Activated CD4-positive, alpha-beta T cell treated with anti-CD3 and anti-CD28 coated beads, Interleukin-2, amount 10 ng/mL, durations not matched to agents 7 days and 5 days (primary cell): ENCODE measurements at regions not wholly inside any gene's neighbourhood (a gene's known extent, or its start where the extent isn't known, plus 50 kb on each side); places are given as distances from the start of the nearest gene placed in this dataset.

ENCODE experiments used
- CTCF ChIA-PET: fragments of 350-600 bp; sonication (Branson Sonifier 250); formaldehyde crosslinking; loops from one replicate; lab custom pipeline; 2021; ENCODE audit warnings: antibody characterized with exemption; lab: Charles Lee
- POLR2A ChIA-PET: fragments of 350-600 bp; sonication (Branson Sonifier 250); formaldehyde crosslinking; loops from one replicate; lab custom pipeline; 2021; ENCODE audit warnings: antibody characterized with exemption; lab: Charles Lee
- DNase-seq: peaks from one replicate; pipeline ENCODE4 v3.0.0-alpha.2; 2020
- H3K27ac Mint-ChIP-seq: one replicate; pipeline ENCODE4 v1.8.0; 2021; ENCODE audit warnings: mild to moderate bottlenecking, moderate library complexity, mixed read lengths
- H3K27me3 Mint-ChIP-seq: one replicate; pipeline ENCODE4 v1.8.0; 2021; ENCODE audit warnings: mixed read lengths
- H3K36me3 Mint-ChIP-seq: one replicate; pipeline ENCODE4 v1.8.0; 2021; ENCODE audit warnings: low read depth, mixed read lengths
- H3K4me1 Mint-ChIP-seq: one replicate; pipeline ENCODE4 v1.8.0; 2021; ENCODE audit warnings: mixed read lengths
- H3K4me3 Mint-ChIP-seq: one replicate; pipeline ENCODE4 v1.8.0; 2021; ENCODE audit warnings: mild to moderate bottlenecking, moderate library complexity, mixed read lengths
- H3K9me3 Mint-ChIP-seq: one replicate; pipeline ENCODE4 v1.8.0; 2021; ENCODE audit warnings: mixed read lengths

DNA sequence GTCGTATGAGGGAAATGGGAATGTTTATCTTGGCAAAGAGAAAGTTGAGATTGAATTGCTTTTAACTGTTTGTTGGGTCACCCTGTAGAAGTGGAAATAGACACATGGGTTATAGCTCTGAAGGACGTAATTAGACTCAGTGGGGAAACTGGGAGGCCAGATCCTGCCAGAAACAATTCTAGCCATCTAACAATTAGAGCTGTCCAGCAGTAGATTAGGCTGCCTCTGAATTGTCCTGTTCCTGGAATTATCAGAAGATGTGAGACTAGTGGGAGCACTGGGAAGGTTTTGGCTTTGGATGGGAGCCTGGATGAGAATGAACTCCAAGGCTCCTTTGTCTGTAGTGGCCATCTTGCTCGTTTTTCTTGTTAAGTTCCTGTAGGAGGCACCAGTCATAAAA lies 61.9 kb upstream of the IGFBP7 start:
- Mint-ChIP-seq H3K36me3 (no peaks in the 10 kb centered on the region), H3K4me3 (no peak overlapping the region), H3K27ac (no peak overlapping the region), H3K27me3 (peaks cover 2% of the 10 kb centered on the region), H3K9me3 (no peaks in the 10 kb centered on the region), H3K4me1 (no peaks in the 10 kb centered on the region)
- ChIA-PET POLR2A (no interaction called here), CTCF (interaction anchor here (1.5 kb wide), 1 partner anchor 9 kb away, joined by 5 read pairs; no protein-coding TSS in a partner anchor)
- no peak for DNase-seq

DNA sequence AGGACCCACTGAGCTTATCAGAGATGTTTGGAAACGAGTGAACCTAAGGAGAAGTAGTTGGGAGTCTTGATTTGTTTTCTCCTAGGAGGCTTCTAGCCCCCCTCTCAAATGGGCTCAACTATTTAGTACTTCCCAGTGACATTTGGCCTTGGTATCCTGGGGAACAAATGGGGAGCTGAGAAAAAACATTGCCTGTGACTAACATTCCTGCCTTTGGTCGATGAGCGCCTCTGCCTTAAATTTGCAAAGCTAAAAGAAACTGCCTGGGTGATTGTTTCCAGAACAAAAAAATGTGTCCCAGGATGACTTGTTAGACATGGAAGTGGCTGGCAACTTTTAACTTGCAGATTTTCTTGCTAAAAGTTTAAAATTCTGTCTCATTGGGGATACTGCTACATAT lies 58.8 kb upstream of the IGFBP7 start:
- H3K4me3 Mint-ChIP-seq: no peak overlapping the region
- peaks cover 4% of the 10 kb centered on the region for H3K4me1 Mint-ChIP-seq
- CTCF ChIA-PET: no interaction called here
- POLR2A ChIA-PET: no interaction called here
- H3K9me3 Mint-ChIP-seq: no peaks in the 10 kb centered on the region
- no peak overlapping the region for H3K27ac Mint-ChIP-seq
- no peaks in the 10 kb centered on the region for H3K36me3 Mint-ChIP-seq
- no peak for DNase-seq
- H3K27me3 Mint-ChIP-seq: peaks cover 18% of the 10 kb centered on the region

DNA sequence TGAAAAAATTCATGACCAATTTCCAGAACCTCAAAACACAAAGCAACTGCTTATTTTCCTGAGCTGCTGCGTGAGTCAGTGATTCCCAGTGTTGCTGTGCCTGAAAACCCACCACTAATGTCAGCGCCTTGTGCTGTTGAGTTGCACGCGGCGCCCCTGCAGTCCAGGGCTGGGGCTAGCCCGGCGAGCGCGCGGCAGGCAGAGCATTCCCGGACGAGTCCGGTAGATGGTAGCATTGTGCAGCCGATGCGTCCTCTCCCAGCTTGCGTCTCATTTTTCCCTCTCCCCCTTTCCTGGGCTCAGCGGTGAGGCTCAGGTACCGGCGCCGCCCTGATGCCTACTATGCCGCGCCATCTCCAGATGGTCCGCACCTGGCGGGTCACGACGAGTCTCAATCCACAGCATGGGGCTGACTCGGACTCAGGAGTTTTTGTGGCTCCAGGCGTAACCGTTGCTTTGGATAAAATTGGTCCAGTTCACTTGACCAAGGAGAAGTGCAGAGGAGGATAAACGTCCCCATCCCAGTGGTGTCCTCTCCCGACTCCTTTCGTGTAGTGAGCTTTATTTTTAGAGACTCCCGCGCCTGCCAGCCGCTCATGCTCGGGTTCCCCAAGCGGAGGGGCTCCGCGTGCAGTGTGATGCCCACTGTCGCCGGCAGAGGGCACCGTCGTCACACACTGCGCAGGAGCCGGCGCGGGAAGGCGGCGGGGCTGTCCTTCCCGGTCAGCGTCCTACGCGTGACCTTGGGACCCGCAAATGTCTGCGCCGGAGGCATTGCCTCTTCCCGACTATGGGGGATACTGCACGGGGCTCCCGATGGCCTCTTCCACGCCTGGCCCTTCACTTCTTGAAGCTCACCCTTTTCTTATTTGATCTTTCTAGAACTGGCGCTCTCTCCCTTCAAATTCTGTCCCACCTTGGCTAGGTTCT lies 53.6 kb upstream of the IGFBP7 start:
- DNase-seq: peak; percentile 70
- ChIA-PET POLR2A (interaction anchor here (0.6 kb wide), 1 partner anchor 132 kb away, joined by 3 read pairs; no protein-coding TSS in a partner anchor), CTCF (interaction anchor here (0.6 to 2.1 kb wide), 17 partner anchors 8 to 286 kb away, joined by 3 to 7 read pairs (median 3); no protein-coding TSS in a partner anchor)
- peak overlapping the region; percentile 75 for H3K4me3 Mint-ChIP-seq
- peaks cover 14% of the 10 kb centered on the region for H3K4me1 Mint-ChIP-seq
- no peak overlapping the region for H3K27ac Mint-ChIP-seq
- H3K9me3 Mint-ChIP-seq: no peaks in the 10 kb centered on the region
- H3K27me3 Mint-ChIP-seq: peaks cover 18% of the 10 kb centered on the region
- no peaks in the 10 kb centered on the region for H3K36me3 Mint-ChIP-seq

DNA sequence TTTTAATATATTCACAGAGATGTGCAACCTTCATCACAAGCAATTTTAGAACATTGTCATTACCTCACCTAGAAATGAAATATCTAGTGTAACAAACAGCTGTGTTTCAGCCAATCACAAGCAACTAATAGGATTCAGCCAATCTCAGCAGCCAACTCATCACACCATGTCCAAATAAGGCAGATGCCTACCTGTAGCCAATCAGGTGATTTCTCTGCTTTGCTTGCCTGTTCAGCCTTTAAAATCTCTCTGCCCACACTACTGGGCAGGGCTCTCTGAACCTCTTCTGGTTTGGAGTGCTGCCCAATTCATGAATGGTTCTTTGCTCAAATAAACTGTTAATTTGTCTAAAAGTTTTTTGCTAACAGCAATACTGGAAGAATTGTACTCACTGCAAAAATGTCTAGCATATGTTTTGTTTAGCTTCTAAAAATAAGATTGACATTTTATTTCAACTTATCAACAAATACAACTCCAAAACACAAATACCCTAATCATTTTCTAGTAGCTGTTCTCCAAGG lies 52.4 kb upstream of the IGFBP7 start:
- Mint-ChIP-seq H3K27me3 (peaks cover 18% of the 10 kb centered on the region), H3K36me3 (no peaks in the 10 kb centered on the region), H3K9me3 (no peaks in the 10 kb centered on the region), H3K4me3 (no peak overlapping the region), H3K27ac (no peak overlapping the region), H3K4me1 (peaks cover 14% of the 10 kb centered on the region)
- POLR2A ChIA-PET: no interaction called here
- CTCF ChIA-PET: interaction anchor here (0.9 to 2.1 kb wide), 3 partner anchors 9 to 55 kb away, joined by 3 to 5 read pairs (median 4); no protein-coding TSS in a partner anchor
- DNase-seq: no peak
